Fibroblast of lung (primary cell): ENCODE measurements at regions not wholly inside any gene's neighbourhood (a gene's known extent, or its start where the extent isn't known, plus 50 kb on each side); places are given as distances from the start of the nearest gene placed in this dataset.

Experiments
- EZH2 ChIP-seq: IDR thresholded peaks from 2 replicates; pipeline ENCODE4 v1.5.1; 2012; ENCODE audit warnings: low read length, control low read depth, mild to moderate bottlenecking; ENCODE audit errors: missing control alignments
- TF ChIP-seq, protein P1 (sequence below), 2 donors: IDR thresholded peaks in 1 of 2; conservative IDR thresholded peaks in 1 of 2; 1 replicate in 1 of 2; 2 replicates in 1 of 2; pipeline ENCODE4 v1.5.1; 2011 to 2012; ENCODE audit warnings: low read length in 2 of 2, control low read depth in 1 of 2, inconsistent platforms in 1 of 2, low read depth in 1 of 2, mild to moderate bottlenecking in 1 of 2

DNA sequence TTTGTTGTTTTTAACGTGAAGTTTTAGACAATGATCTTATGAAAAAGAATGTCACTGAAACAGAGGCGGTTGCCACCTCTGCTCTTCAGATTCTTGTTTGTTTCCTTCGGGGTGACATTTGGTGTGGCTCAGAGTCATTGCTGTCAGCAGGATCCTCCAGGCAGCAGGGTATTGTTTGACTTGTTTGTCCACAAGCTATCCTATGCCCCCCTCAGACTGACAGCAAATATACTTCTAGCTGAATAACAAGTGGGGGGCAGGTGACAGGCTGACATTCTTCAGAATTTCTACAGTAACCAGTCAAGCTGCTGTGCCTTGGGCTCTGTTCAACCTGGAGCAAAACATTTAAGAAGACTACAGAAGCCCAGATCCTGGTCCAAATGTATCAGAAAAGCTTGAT lies 383.3 kb downstream of the YTHDC2 start:
- TF ChIP-seq, protein P1, sequence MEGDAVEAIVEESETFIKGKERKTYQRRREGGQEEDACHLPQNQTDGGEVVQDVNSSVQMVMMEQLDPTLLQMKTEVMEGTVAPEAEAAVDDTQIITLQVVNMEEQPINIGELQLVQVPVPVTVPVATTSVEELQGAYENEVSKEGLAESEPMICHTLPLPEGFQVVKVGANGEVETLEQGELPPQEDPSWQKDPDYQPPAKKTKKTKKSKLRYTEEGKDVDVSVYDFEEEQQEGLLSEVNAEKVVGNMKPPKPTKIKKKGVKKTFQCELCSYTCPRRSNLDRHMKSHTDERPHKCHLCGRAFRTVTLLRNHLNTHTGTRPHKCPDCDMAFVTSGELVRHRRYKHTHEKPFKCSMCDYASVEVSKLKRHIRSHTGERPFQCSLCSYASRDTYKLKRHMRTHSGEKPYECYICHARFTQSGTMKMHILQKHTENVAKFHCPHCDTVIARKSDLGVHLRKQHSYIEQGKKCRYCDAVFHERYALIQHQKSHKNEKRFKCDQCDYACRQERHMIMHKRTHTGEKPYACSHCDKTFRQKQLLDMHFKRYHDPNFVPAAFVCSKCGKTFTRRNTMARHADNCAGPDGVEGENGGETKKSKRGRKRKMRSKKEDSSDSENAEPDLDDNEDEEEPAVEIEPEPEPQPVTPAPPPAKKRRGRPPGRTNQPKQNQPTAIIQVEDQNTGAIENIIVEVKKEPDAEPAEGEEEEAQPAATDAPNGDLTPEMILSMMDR (conservative IDR thresholded peaks at IDR 0.05 in 1 of 2, IDR thresholded peaks at IDR 0.05 in 1 of 2; ENCODE audit: low read depth in 1 of 2, low read length in 2 of 2): no peak
- no peak for TF ChIP-seq EZH2
